ENCODE measurements at regions not wholly inside any gene's neighbourhood (a gene's known extent, or its start where the extent isn't known, plus 50 kb on each side); places are given as distances from the start of the nearest gene placed in this dataset.

- DNase-seq: no peak
Measured at GRCh38 chr12:92089559-92089958, 56.1 kb downstream of the BTG1 start.

GRCh38 chr12:92088805-92089204 lies 56.8 kb downstream of the BTG1 start:
- DNase-seq: no peak

GRCh38 chr12:92085736-92086040 lies 60.0 kb downstream of the BTG1 start:
- no peak for DNase-seq

- DNase-seq: no peak
Measured at GRCh38 chr12:92085040-92085735, 60.5 kb downstream of the BTG1 start.

- DNase-seq: no peak
Measured at GRCh38 chr12:92080911-92081285, 64.7 kb downstream of the BTG1 start.

GRCh38 chr12:92079054-92079385 lies 66.6 kb downstream of the BTG1 start:
- no peak for DNase-seq

GRCh38 chr12:92078167-92079053 lies 67.2 kb downstream of the BTG1 start:
- DNase-seq: no peak

GRCh38 chr12:92077530-92077929 lies 68.1 kb downstream of the BTG1 start:
- no peak for DNase-seq

- DNase-seq: no peak
Measured at GRCh38 chr12:92076101-92076500, 69.5 kb downstream of the BTG1 start.

GRCh38 chr12:92075425-92075914 lies 70.2 kb downstream of the BTG1 start:
- DNase-seq: no peak

GRCh38 chr12:92074889-92075288 lies 70.8 kb downstream of the BTG1 start:
- no peak for DNase-seq

- DNase-seq: no peak
Measured at GRCh38 chr12:92073094-92073493, 72.6 kb downstream of the BTG1 start.

- no peak for DNase-seq
Measured at GRCh38 chr12:92072112-92072511, 73.5 kb downstream of the BTG1 start.

GRCh38 chr12:92070864-92071445 lies 74.7 kb downstream of the BTG1 start:
- DNase-seq: no peak

- no peak for DNase-seq
Measured at GRCh38 chr12:92070054-92070863, 75.4 kb downstream of the BTG1 start.

- DNase-seq: no peak
Measured at GRCh38 chr12:92068459-92068858, 77.2 kb downstream of the BTG1 start.

GRCh38 chr12:92065639-92066038 lies 80.0 kb downstream of the BTG1 start:
- DNase-seq: no peak

- no peak for DNase-seq
Measured at GRCh38 chr12:92065018-92065499, 80.6 kb downstream of the BTG1 start.

GRCh38 chr12:92064422-92064821 lies 81.2 kb downstream of the BTG1 start:
- no peak for DNase-seq

- DNase-seq: no peak
Measured at GRCh38 chr12:92063641-92064040, 82.0 kb downstream of the BTG1 start.

- DNase-seq: no peak
Measured at GRCh38 chr12:92062539-92063493, 82.8 kb downstream of the BTG1 start.

- DNase-seq: no peak
Measured at GRCh38 chr12:92061061-92061460, 84.6 kb downstream of the BTG1 start.

Measured in stimulated activated CD4-positive, alpha-beta T cell treated with anti-CD3 and anti-CD28 coated beads, Interleukin-12 subunit alpha, Interleukin-12 subunit beta, amount 100 ng/mL, for 4 hours (primary cell).